HepG2 (cell line): ENCODE measurements at regions not wholly inside any gene's neighbourhood (a gene's known extent, or its start where the extent isn't known, plus 50 kb on each side); places are given as distances from the start of the nearest gene placed in this dataset.
A peak's percentile ranks its signal among the peaks of the same experiment; 100 is the strongest.

ENCODE experiments used
- FOXP1 ChIP-seq, 2 experiments: fragments of 450-650 bp in 1 of 2; IDR thresholded peaks; 2 replicates each; pipeline ENCODE4 v1.6.1; 2017 to 2018; ENCODE audit warnings: antibody characterized with exemption in 1 of 2
- HNF1B ChIP-seq: sonication (generic); formaldehyde crosslinking; IDR thresholded peaks from 2 replicates; pipeline ENCODE4 v1.5.1; 2020; ENCODE audit warnings: mild to moderate bottlenecking, moderate library complexity, missing genetic modification reagents
- HOMEZ ChIP-seq: IDR thresholded peaks from 2 replicates; pipeline ENCODE4 v1.6.1; 2016; ENCODE audit warnings: low read depth
- IRF2 ChIP-seq: IDR thresholded peaks from 2 replicates; pipeline ENCODE4 v1.6.1; 2018; ENCODE audit warnings: missing genetic modification reagents, missing compliant biosample characterization
- KDM1A ChIP-seq: IDR thresholded peaks from 2 replicates; pipeline ENCODE4 v1.6.1; 2016; ENCODE audit warnings: missing compliant biosample characterization
- MAZ ChIP-seq, 2 experiments: sonication (generic) in 1 of 2; formaldehyde crosslinking in 1 of 2; IDR thresholded peaks; 2 replicates each; pipeline versions ENCODE4 v1.5.0 to v1.6.1; 2012 to 2020; ENCODE audit warnings: low read depth in 2 of 2, mild to moderate bottlenecking in 2 of 2, borderline replicate concordance in 1 of 2, improper control_type of control experiment in 1 of 2, low read length in 1 of 2, missing genetic modification reagents in 1 of 2, moderate library complexity in 1 of 2
- MED1 ChIP-seq: sonication (generic); formaldehyde crosslinking; IDR thresholded peaks from 2 replicates; pipeline ENCODE4 v1.4.0; 2020; ENCODE audit warnings: missing genetic modification reagents
- MEF2D ChIP-seq: sonication (generic); formaldehyde crosslinking; IDR thresholded peaks from 2 replicates; pipeline ENCODE4 v1.5.1; 2020; ENCODE audit warnings: mild to moderate bottlenecking, missing genetic modification reagents
- MLXIP ChIP-seq: sonication (generic); formaldehyde crosslinking; IDR thresholded peaks from 2 replicates; pipeline ENCODE4 v1.9.0; 2021; ENCODE audit warnings: missing genetic modification reagents, borderline replicate concordance
- MXI1 ChIP-seq: IDR thresholded peaks from 3 replicates; pipeline ENCODE4 v1.6.1; 2012; ENCODE audit warnings: low read depth, low read length, inconsistent platforms, borderline replicate concordance
- SAP130 ChIP-seq: IDR thresholded peaks from 2 replicates; pipeline ENCODE4 v1.6.1; 2016; ENCODE audit warnings: low read depth
- SRY ChIP-seq: sonication (generic); formaldehyde crosslinking; IDR thresholded peaks from 2 replicates; pipeline ENCODE4 v1.8.0; 2022; ENCODE audit warnings: mild to moderate bottlenecking, missing genetic modification reagents
- SSRP1 ChIP-seq: IDR thresholded peaks from 2 replicates; pipeline ENCODE4 v1.6.1; 2016; ENCODE audit warnings: control low read depth
- TBX2 ChIP-seq: sonication (generic); formaldehyde crosslinking; IDR thresholded peaks from 2 replicates; pipeline ENCODE4 v1.5.0; 2020; ENCODE audit warnings: missing genetic modification reagents, mild to moderate bottlenecking, borderline replicate concordance
- ZKSCAN8 ChIP-seq: IDR thresholded peaks from 2 replicates; pipeline ENCODE4 v1.6.1; 2016; ENCODE audit warnings: borderline replicate concordance, missing genetic modification reagents, missing compliant biosample characterization
- TF ChIP-seq, protein P1 (sequence below): sonication (generic); formaldehyde crosslinking; IDR thresholded peaks from 2 replicates; pipeline ENCODE4 v1.5.0; 2020; ENCODE audit warnings: mild to moderate bottlenecking, missing genetic modification reagents, moderate library complexity
- TF ChIP-seq, protein P2 (sequence below): IDR thresholded peaks from 2 replicates; pipeline ENCODE4 v1.6.1; 2016; ENCODE audit warnings: mild to moderate bottlenecking

DNA sequence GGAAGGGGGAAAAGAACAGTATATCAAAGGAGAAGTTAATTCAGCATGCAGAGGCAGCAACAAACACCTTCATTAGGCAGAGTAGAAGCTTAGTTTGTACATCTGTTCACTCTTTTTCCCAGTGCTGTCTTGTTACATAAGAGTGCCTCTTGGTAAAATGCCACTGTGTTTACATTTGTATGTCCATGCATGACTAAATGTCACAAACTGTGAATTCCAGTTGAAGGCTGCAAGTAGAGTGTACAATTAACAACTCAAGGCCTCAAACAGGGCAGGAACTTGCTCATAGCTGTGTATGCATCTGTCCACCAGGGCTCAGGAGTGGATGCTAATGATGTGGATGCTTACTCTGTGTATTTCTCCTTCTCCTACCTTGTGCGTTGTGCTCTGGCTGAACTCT is 214.2 kb upstream of the TPM1 start (continued):
- no peak for TF ChIP-seq FOXP1 (IDR thresholded peaks at IDR 0.05)
- TF ChIP-seq FOXP1 (CRISPR knock-in tag; IDR thresholded peaks at IDR 0.05): peak; percentile 64
- TF ChIP-seq SAP130 (CRISPR knock-in tag): peak; percentile 75
- TF ChIP-seq, protein P1, sequence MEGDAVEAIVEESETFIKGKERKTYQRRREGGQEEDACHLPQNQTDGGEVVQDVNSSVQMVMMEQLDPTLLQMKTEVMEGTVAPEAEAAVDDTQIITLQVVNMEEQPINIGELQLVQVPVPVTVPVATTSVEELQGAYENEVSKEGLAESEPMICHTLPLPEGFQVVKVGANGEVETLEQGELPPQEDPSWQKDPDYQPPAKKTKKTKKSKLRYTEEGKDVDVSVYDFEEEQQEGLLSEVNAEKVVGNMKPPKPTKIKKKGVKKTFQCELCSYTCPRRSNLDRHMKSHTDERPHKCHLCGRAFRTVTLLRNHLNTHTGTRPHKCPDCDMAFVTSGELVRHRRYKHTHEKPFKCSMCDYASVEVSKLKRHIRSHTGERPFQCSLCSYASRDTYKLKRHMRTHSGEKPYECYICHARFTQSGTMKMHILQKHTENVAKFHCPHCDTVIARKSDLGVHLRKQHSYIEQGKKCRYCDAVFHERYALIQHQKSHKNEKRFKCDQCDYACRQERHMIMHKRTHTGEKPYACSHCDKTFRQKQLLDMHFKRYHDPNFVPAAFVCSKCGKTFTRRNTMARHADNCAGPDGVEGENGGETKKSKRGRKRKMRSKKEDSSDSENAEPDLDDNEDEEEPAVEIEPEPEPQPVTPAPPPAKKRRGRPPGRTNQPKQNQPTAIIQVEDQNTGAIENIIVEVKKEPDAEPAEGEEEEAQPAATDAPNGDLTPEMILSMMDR (CRISPR knock-in tag): 0 out of 2 replicates have a peak, but pooled peaks have one; percentile 15
- 0 out of 2 replicates have a peak, but pooled peaks have one; percentile 39 for TF ChIP-seq MEF2D (CRISPR knock-in tag)
- TF ChIP-seq HNF1B: 0 out of 2 replicates have a peak, but pooled peaks have one; percentile 25
- no peak for TF ChIP-seq MAZ (IDR thresholded peaks at IDR 0.05; ENCODE audit: borderline replicate concordance, low read depth, low read length)
- no peak for TF ChIP-seq MAZ (CRISPR knock-in tag; IDR thresholded peaks at IDR 0.05; ENCODE audit: low read depth)
- TF ChIP-seq, protein P2, sequence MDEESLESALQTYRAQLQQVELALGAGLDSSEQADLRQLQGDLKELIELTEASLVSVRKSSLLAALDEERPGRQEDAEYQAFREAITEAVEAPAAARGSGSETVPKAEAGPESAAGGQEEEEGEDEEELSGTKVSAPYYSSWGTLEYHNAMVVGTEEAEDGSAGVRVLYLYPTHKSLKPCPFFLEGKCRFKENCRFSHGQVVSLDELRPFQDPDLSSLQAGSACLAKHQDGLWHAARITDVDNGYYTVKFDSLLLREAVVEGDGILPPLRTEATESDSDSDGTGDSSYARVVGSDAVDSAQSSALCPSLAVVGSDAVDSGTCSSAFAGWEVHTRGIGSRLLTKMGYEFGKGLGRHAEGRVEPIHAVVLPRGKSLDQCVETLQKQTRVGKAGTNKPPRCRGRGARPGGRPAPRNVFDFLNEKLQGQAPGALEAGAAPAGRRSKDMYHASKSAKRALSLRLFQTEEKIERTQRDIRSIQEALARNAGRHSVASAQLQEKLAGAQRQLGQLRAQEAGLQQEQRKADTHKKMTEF (CRISPR knock-in tag): 0 out of 2 replicates have a peak, but pooled peaks have one; percentile 41
- no peak for TF ChIP-seq SRY (CRISPR knock-in tag)
- TF ChIP-seq ZKSCAN8 (CRISPR knock-in tag): peak; percentile 56; the same call in 1 of the 2 replicates
- 0 out of 2 replicates have a peak, but pooled peaks have one; percentile 59 for TF ChIP-seq SSRP1
- 0 out of 2 replicates have a peak, but pooled peaks have one; percentile 16 for TF ChIP-seq IRF2 (CRISPR knock-in tag)
- TF ChIP-seq HOMEZ (CRISPR knock-in tag): peak; percentile 30; the same call in 1 of the 2 replicates
- peak; percentile 45; the same call in 1 of the 2 replicates for TF ChIP-seq TBX2 (CRISPR knock-in tag)
- no peak for TF ChIP-seq MLXIP (CRISPR knock-in tag)
- 0 out of 2 replicates have a peak, but pooled peaks have one; percentile 20 for TF ChIP-seq MED1 (CRISPR knock-in tag)
- TF ChIP-seq KDM1A: no peak
- peak; percentile 28; the same call in 1 of the 3 replicates for TF ChIP-seq MXI1
